H1 (cell line): ENCODE measurements at regions not wholly inside any gene's neighbourhood (a gene's known extent, or its start where the extent isn't known, plus 50 kb on each side); places are given as distances from the start of the nearest gene placed in this dataset.

Experiments
- CTCF ChIA-PET: fragments of 300-600 bp; sonication (Branson Sonifier 250); formaldehyde crosslinking; loops from one replicate; lab custom pipeline; 2021; ENCODE audit not compliant: partially characterized antibody; lab: Charles Lee
- POLR2A ChIA-PET: fragments of 300-600 bp; sonication (Branson Sonifier 250); formaldehyde crosslinking; loops from one replicate; lab custom pipeline; 2021; ENCODE audit warnings: inconsistent platforms; ENCODE audit not compliant: partially characterized antibody; lab: Charles Lee
- DNase-seq, 2 experiments: peaks; one replicate each; pipeline versions ENCODE4 v3.0.0 to v3.0.0-alpha.2; 2010 to 2022; ENCODE audit warnings: low spot score in 2 of 2, low read depth in 1 of 2, mixed read lengths in 1 of 2
- FAIRE-seq: peaks from 2 replicates; lab custom pipeline; 2011; peaks lifted over from hg19 to GRCh38; lab: Jason Lieb, UNC
- H2AFZ ChIP-seq: 2 replicates; pipeline ENCODE4 v1.8.1; 2012; ENCODE audit warnings: low read length, inconsistent platforms
- H2AK5ac ChIP-seq: 2 replicates; pipeline ENCODE4 v1.6.1; 2013; ENCODE audit warnings: low read depth, low read length
- H2BK120ac ChIP-seq: replicated peaks from 2 replicates; pipeline ENCODE3; 2013; ENCODE audit warnings: low read depth, low read length, inconsistent platforms
- H2BK12ac ChIP-seq: 2 replicates; pipeline ENCODE4 v1.6.1; 2013; ENCODE audit warnings: low read depth, low read length
- H2BK15ac ChIP-seq: 2 replicates; pipeline ENCODE4 v1.6.1; 2013; ENCODE audit warnings: low read length
- H2BK20ac ChIP-seq: 2 replicates; pipeline ENCODE4 v1.6.1; 2013; ENCODE audit warnings: low read length
- H2BK5ac ChIP-seq: 2 replicates; pipeline ENCODE4 v1.6.1; 2013; ENCODE audit warnings: low read depth, low read length
- H3K14ac ChIP-seq: 2 replicates; pipeline ENCODE4 v1.6.1; 2013; ENCODE audit warnings: inconsistent platforms; ENCODE audit not compliant: insufficient read length
- H3K18ac ChIP-seq: 2 replicates; pipeline ENCODE4 v1.6.1; 2013; ENCODE audit warnings: low read length; ENCODE audit errors: extremely low read depth
- H3K23ac ChIP-seq: 2 replicates; pipeline ENCODE4 v1.6.1; 2013; ENCODE audit warnings: inconsistent platforms; ENCODE audit not compliant: insufficient read length
- H3K23me2 ChIP-seq: 2 replicates; pipeline ENCODE4 v1.6.1; 2013; ENCODE audit warnings: low read depth, low read length
- H3K27ac ChIP-seq: 2 replicates; pipeline ENCODE4 v1.6.1; 2011; ENCODE audit warnings: low read depth, low read length, inconsistent platforms
- H3K27me3 ChIP-seq, 4 experiments: replicated peaks in 1 of 4; 1 replicate in 1 of 4; 2 replicates in 3 of 4; pipeline versions ENCODE4 v1.6.1 to v1.8.1; 2011 to 2013; ENCODE audit warnings: low read length in 3 of 4, mild to moderate bottlenecking in 3 of 4, inconsistent platforms in 2 of 4, mixed read lengths in 2 of 4, moderate library complexity in 1 of 4; ENCODE audit not compliant: control insufficient read depth in 3 of 4, insufficient read depth in 3 of 4; ENCODE audit errors: extremely low read depth in 1 of 4
- H3K36me3 ChIP-seq, 4 experiments: 2 replicates each; pipeline versions ENCODE4 v1.6.1 to v1.8.1; 2011 to 2013; ENCODE audit warnings: mild to moderate bottlenecking in 4 of 4, low read length in 3 of 4, moderate library complexity in 2 of 4, control low read depth in 1 of 4, inconsistent platforms in 1 of 4; ENCODE audit not compliant: insufficient read depth in 4 of 4, control insufficient read depth in 2 of 4
- H3K4ac ChIP-seq: replicated peaks from 2 replicates; pipeline ENCODE3; 2013; ENCODE audit warnings: low read length, low read depth, mixed read lengths, inconsistent platforms; ENCODE audit not compliant: insufficient read length
- H3K4me1 ChIP-seq, 4 experiments: replicated peaks in 1 of 4; 1 replicate in 1 of 4; 2 replicates in 3 of 4; pipeline versions ENCODE4 v1.6.1 to v1.8.1; 2011 to 2013; ENCODE audit warnings: low read length in 3 of 4, inconsistent platforms in 2 of 4, mixed read lengths in 1 of 4; ENCODE audit not compliant: insufficient read depth in 4 of 4, control insufficient read depth in 3 of 4
- H3K4me2 ChIP-seq, 2 experiments: 2 replicates each; pipeline versions ENCODE4 v1.6.1 to v1.8.1; 2011 to 2013; ENCODE audit warnings: low read depth in 2 of 2, low read length in 2 of 2, control low read depth in 1 of 2, inconsistent platforms in 1 of 2, mild to moderate bottlenecking in 1 of 2; ENCODE audit not compliant: insufficient read depth in 1 of 2
- H3K4me3 ChIP-seq, 4 experiments: fragments of 200-600, 300-600 bp in 1 of 4; sonication (generic), shearing (Covaris generic), sonication (Bioruptor Twin) in 1 of 4; 2 replicates each; pipeline versions ENCODE4 v1.5.1 to v1.8.1; 2011 to 2016; ENCODE audit warnings: low read length in 4 of 4, low read depth in 3 of 4, control low read depth in 2 of 4, inconsistent platforms in 2 of 4, mild to moderate bottlenecking in 2 of 4, mixed read lengths in 1 of 4, moderate library complexity in 1 of 4; ENCODE audit not compliant: insufficient read depth in 2 of 4; ENCODE audit errors: extremely low read depth in 1 of 4
- H3K56ac ChIP-seq: replicated peaks from 2 replicates; pipeline ENCODE3; 2013; ENCODE audit warnings: low read depth, mild to moderate bottlenecking, mixed read lengths, low read length, inconsistent platforms; ENCODE audit not compliant: insufficient read length
- H3K79me1 ChIP-seq: 2 replicates; pipeline ENCODE4 v1.6.1; 2013; ENCODE audit warnings: low read depth, low read length, control low read depth
- H3K79me2 ChIP-seq, 2 experiments: 2 replicates each; pipeline versions ENCODE4 v1.6.1 to v1.8.1; 2012 to 2013; ENCODE audit warnings: low read length in 2 of 2, mild to moderate bottlenecking in 2 of 2, inconsistent platforms in 1 of 2; ENCODE audit not compliant: insufficient read depth in 2 of 2, control insufficient read depth in 1 of 2
- H3K9ac ChIP-seq, 4 experiments: replicated peaks in 1 of 4; 1 replicate in 1 of 4; 2 replicates in 3 of 4; pipeline versions ENCODE4 v1.6.1 to v1.8.1; 2011 to 2013; ENCODE audit warnings: low read depth in 3 of 4, low read length in 3 of 4, control low read depth in 2 of 4, mild to moderate bottlenecking in 2 of 4, moderate library complexity in 2 of 4, inconsistent platforms in 1 of 4; ENCODE audit errors: extremely low read depth in 1 of 4
- H3K9me3 ChIP-seq, 2 experiments: 2 replicates each; pipeline versions ENCODE4 v1.6.1 to v1.8.1; 2012 to 2013; ENCODE audit warnings: mild to moderate bottlenecking in 2 of 2, moderate library complexity in 2 of 2, control low read depth in 1 of 2, inconsistent platforms in 1 of 2, low read depth in 1 of 2, low read length in 1 of 2, mixed read lengths in 1 of 2; ENCODE audit not compliant: insufficient read depth in 2 of 2
- H4K20me1 ChIP-seq, 2 experiments: replicated peaks in 1 of 2; 2 replicates each; pipeline versions ENCODE3 to v1.8.1; 2011 to 2013; ENCODE audit warnings: inconsistent platforms in 2 of 2, low read length in 2 of 2, mild to moderate bottlenecking in 1 of 2; ENCODE audit not compliant: insufficient read depth in 2 of 2, control insufficient read depth in 1 of 2
- H4K5ac ChIP-seq: 2 replicates; pipeline ENCODE4 v1.6.1; 2013; ENCODE audit warnings: low read length, low read depth, mixed read lengths, inconsistent platforms; ENCODE audit not compliant: insufficient read length
- H4K8ac ChIP-seq: 2 replicates; pipeline ENCODE4 v1.8.0; 2013; ENCODE audit warnings: mild to moderate bottlenecking, moderate library complexity, low read length, inconsistent platforms; ENCODE audit not compliant: insufficient read depth; ENCODE audit errors: extremely low read depth
- H4K91ac ChIP-seq: replicated peaks from 2 replicates; pipeline ENCODE3; 2013; ENCODE audit warnings: low read length, mixed read lengths, inconsistent platforms; ENCODE audit not compliant: insufficient read length
- CBX8 ChIP-seq: fragments of 300-800, 300-1000 bp; sonication (generic); IDR thresholded peaks from 2 replicates; pipeline ENCODE4 v1.7.1; 2016; ENCODE audit warnings: low read depth, low read length, borderline replicate concordance
- CREB1 ChIP-seq: IDR thresholded peaks from 2 replicates; pipeline ENCODE4 v1.6.1; 2012; ENCODE audit warnings: inconsistent platforms
- NRF1 ChIP-seq: IDR thresholded peaks from 2 replicates; pipeline ENCODE4 v1.6.1; 2011; ENCODE audit warnings: mild to moderate bottlenecking, low read depth, low read length, improper control_type of control experiment
- SRF ChIP-seq: IDR thresholded peaks from 2 replicates; pipeline ENCODE4 v1.6.1; 2011; ENCODE audit warnings: mild to moderate bottlenecking, low read depth, low read length, moderate library complexity

DNA sequence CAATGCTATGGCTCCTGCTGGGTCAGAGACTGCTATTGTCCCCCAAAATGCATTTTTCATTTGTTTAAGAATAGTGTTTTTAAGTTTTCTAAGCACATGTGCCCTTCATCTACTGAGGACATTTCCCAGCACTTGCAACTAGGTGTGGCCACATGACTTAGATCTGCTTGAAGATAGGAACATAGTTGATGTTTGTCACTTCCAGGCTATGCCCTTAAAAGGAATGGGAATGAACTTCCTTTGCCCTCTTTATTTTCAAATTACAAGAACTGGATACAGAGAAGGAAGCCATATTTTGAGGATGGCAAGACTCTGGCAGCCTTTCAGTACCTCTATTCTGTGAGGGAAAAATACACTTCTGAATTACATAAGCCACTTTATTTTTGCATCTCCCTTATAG lies 203.0 kb upstream of the TFAP2D start:
- DNase-seq (no peak), FAIRE-seq (no peak)
- H3K27ac ChIP-seq: no peak overlapping the region
- no peak overlapping the region for H4K8ac ChIP-seq
- no peaks in the 10 kb centered on the region for H3K27me3 ChIP-seq
- no peak overlapping the region for H2AK5ac ChIP-seq
- no peaks in the 10 kb centered on the region for H3K9me3 ChIP-seq
- no peak overlapping the region for H3K9ac ChIP-seq
- H2BK5ac ChIP-seq: no peak overlapping the region
- no peak overlapping the region for H2BK20ac ChIP-seq
- no peak overlapping the region for H3K23ac ChIP-seq
- H3K56ac ChIP-seq: no peak overlapping the region
- H3K79me2 ChIP-seq: no peaks in the 10 kb centered on the region
- no peak overlapping the region for H2BK120ac ChIP-seq
- H4K20me1 ChIP-seq: no peaks in the 10 kb centered on the region
- H4K91ac ChIP-seq: no peak overlapping the region
- no peak overlapping the region for H3K14ac ChIP-seq
- H2BK15ac ChIP-seq: no peak overlapping the region
- H3K4me1 ChIP-seq: no peaks in the 10 kb centered on the region
- no peak overlapping the region for H3K4me2 ChIP-seq
- H2BK12ac ChIP-seq: no peak overlapping the region
- H2AFZ ChIP-seq: no peak overlapping the region
- POLR2A ChIA-PET: no interaction called here
- H3K18ac ChIP-seq: no peak overlapping the region
- no peak overlapping the region for H3K4ac ChIP-seq
- H3K23me2 ChIP-seq: no peaks in the 10 kb centered on the region
- H4K5ac ChIP-seq: no peak overlapping the region
- CTCF ChIA-PET: no interaction called here
- no peak overlapping the region for H3K4me3 ChIP-seq
- no peaks in the 10 kb centered on the region for H3K36me3 ChIP-seq
- no peaks in the 10 kb centered on the region for H3K79me1 ChIP-seq
- TF ChIP-seq NRF1 (no peak), SRF (peak; percentile 56; the same call in 1 of the 2 replicates), CREB1 (no peak), CBX8 (no peak)
